ENCODE measurements at regions not wholly inside any gene's neighbourhood (a gene's known extent, or its start where the extent isn't known, plus 50 kb on each side); places are given as distances from the start of the nearest gene placed in this dataset.
"Not testable (repeated sequence)": the region's sequence is repeated elsewhere in the genome, so short reads cannot be mapped to it uniquely, and the experiment has no call there.

DNA sequence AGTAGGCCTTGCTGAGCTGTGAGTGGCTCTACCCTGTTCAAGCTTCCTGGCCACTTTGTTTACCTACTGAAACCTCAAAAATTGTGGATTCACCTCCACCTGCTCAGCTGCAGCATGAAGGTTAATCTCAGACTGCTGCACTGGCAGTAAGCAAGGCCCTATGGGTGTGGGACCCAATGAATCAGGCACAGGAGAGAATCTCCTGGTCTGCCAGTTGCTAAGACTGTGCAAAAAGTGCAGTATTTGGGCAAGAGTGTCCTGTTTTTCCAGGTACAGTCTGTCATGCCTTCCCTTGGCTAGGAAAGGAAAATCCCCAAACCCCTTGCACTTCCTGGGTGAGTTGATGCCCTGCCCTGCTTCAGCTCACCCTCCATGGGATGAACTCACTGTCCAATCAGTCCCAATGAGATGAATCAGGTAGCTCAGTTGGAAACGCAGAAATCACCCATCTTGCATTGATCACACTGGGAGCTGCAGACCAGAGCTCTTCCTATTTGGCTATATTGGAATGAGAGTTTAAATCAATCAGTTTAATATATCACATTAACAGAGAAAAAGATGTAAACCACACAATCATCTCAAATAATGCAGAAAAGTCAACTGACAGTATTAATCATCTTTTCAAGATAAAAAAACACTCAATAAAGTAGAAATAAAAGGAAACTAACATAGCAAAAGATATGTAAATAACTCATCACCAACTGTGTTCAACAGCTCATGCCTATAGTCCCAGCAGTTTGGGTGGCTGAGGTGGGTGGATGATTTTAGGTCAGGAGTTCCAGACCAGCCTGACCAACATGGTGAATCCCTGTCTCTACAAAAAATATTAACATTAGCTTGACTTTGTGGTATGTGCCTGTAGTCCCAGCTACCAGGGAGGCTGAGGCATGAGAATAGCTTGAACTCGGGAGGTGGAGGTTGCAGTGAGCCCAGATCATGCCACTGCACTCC, 1638.4 kb downstream of the SPATA31A7 start:
- in situ Hi-C loops (cut with HindIII; ENCODE audit: low pct_unique_long_range_greater_than_20kb, low sequenced_read_pairs); DNase-seq (ENCODE audit: low read depth in 1 of 2, low spot score in 1 of 2): not testable (repeated sequence)

DNA sequence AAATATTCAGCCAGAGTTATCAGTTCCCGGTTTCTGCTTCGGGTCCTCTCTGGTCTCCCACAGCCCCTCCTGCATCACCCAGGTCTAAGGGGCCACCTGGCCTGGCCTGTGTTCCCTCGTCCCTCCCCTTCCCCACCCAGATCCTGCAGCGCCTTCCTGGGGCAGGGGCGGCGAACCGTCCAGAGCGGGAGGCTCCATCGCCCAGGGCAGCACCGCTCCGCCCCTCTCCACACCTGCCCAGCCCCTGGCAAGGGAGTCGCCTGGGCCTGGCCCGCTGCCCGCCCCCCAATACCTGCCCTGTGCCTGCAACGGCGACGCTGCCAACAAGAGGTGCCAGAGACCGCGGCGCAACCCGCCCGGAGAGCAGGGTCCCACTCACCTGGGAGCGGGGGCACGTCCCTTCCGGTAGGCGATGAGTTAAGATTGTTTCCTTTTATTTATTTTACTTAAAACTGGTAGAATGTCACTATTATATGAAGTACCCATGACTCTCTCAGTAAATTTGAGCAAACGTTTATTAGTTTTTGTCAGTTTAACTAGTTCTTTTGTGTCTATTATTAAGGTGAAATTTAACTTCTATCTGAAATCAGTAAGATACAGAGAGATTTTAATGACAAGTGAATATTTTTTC, 1641.1 kb downstream of the SPATA31A7 start:
- peak in 1 of 2 experiments; percentile 2 for DNase-seq (ENCODE audit: low read depth in 1 of 2, low spot score in 1 of 2)
- in situ Hi-C loops (cut with HindIII; ENCODE audit: low pct_unique_long_range_greater_than_20kb, low sequenced_read_pairs), result not testable (repeated sequence)

DNA sequence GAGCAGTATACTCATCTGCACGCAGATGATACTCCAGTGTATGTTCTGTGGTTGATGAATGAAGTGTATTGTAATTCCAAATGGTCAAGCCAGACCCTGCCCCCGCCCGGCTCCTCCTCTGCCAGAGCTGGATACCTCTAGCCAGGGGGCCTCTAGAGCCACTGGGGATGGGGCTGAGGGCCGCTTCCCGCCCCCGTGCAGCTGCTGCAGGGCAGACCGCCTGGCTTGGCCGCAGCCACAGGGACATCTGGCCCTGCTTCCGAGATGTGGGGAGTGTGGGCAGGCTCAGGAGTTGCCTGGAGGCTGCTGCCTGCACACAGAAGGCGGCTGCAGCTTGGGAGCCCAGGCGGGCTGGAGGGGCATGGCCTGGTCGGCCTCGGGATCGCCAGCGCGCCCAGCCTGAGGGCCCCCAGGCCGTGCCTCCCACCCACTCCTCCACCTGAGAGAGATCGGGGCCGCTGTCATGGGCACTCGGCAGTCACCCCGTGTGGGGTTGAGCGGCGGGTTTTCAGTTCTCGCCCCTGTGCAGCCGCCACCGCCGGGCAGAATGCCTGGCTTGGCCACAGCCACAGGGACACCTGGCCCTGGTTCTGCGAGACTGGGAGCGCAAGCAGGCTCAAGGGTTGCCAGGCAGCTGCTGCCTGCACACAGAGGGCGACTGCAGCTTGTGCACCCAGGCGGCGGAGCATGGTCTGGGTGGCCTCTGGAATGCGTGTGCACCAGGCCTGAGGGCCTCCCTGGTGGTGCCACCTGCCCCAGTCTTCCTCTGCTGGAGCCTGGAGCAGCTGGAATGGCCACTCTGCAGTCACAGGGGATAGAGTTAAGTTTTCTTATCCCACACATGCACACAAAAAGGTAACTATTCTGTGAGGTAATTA, 1643.7 kb downstream of the SPATA31A7 start:
- in situ Hi-C loops (cut with HindIII; ENCODE audit: low pct_unique_long_range_greater_than_20kb, low sequenced_read_pairs); DNase-seq (ENCODE audit: low read depth in 1 of 2, low spot score in 1 of 2): not testable (repeated sequence)

DNA sequence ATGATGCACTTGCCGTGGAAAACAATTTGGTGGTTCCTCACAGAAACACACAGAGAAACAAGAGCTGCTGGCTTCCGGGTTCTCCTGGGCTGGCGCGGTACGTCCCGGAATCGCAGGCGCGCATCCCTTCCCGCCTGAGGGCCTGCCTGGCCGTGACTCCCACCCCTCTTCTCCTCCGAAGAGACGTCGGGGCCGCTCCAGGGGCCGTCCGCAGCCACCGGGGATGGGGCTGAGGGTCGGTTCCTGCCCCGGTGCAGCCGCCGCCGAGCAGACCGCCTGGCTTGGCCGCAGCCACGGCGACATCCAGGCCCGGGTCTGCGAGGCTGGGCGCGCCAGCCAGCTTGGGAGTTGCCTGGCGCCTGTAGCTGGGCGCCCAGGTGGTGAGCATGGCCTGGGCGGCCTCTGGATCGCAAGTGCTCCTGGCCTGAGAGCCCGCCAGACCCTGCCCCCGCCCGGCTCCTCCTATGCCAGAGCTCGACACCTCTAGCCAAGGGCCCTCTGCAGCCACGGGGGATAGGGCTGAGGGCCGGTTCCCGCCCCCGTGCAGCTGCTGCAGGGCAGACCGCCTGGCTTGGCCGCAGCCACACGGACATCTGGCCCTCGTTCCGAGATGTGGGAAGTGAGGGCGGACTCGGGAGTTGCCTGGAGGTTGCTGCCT, 1647.5 kb downstream of the SPATA31A7 start:
- in situ Hi-C loops (cut with HindIII; ENCODE audit: low pct_unique_long_range_greater_than_20kb, low sequenced_read_pairs), result not testable (repeated sequence)

DNA sequence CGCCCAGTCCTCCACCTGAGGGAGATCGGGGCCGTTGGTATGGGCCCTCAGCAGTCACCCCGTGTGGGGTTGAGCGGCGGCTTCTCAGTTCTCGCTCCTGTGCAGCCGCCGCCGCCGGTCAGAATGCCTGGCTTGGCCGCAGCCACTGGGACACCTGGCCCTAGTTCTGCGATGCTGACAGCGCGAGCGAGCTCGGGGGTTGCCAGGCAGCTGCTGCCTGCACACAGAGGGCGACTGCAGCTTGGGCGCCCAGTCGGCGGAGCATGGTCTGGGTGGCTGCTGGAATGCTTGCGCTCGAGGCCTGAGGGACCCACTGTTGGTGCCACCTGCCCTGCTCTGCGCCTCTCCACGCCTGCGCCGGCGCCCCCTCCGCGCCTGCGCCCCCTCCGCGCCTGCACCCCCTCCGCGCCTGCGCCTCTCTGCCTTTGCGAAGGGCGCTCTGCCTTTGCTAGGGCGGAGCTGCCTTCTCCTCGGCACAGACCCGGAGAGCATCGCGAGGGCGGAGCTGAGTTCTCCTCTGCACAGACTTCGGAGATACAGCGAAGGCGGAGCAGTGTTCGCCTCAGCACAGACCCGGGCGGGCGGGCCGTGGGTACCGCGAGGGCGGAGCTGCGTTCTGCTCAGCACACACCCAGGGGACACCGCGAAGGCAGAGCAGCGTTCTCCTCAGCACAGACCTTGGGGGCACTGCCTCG, 1648.3 kb downstream of the SPATA31A7 start:
- DNase-seq (ENCODE audit: low read depth in 1 of 2, low spot score in 1 of 2), result peak; percentile 51 to 95
- in situ Hi-C loops (cut with HindIII; ENCODE audit: low pct_unique_long_range_greater_than_20kb, low sequenced_read_pairs), result not testable (repeated sequence)

More for the DNA sequence above, 1647.5 kb downstream of the SPATA31A7 start:
- peak in 1 of 2 experiments; percentile 36 for DNase-seq (ENCODE audit: low read depth in 1 of 2, low spot score in 1 of 2)

DNA sequence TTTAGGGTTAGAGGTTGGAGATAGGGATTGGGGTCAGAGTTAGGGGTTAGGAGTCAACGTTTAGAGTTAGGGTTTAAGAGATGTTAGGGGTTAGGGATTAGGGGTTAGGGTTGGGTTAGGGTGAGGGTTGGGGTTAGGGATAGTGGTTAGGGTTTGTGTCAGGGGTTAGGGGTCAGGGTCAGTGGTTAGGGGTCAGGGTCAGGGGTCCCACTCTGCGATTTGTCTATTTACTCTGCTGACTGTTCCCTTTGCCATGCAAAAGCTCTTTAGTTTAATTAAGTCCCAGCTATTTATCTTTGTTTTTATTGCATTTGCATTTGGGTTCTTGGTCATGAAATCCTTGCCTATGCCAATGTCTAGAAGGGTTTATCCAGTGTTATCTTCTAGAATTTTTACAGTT, 1649.3 kb downstream of the SPATA31A7 start:
- DNase-seq (ENCODE audit: low read depth in 1 of 2, low spot score in 1 of 2); in situ Hi-C loops (cut with HindIII; ENCODE audit: low pct_unique_long_range_greater_than_20kb, low sequenced_read_pairs): not testable (repeated sequence)

DNA sequence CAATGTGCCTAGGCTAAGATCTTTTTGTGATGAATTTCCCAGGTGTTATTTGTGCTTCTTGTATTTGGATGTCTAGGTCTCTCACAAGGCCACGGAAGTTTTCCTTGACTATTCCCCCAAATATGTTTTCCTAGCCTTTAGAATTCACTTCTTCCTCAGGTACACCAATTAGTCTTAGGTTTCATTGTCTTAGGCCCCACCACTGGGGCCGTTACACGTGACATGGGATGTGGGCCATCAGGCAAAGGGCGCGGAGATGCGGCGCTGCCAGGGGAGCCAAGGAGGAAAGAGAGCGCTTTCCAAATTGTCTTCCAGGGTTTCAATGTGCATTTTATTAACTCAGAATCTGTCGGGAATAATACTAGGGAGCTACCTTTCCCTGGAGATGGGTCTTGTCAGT, 1653.3 kb downstream of the SPATA31A7 start:
- not testable (repeated sequence) for DNase-seq (ENCODE audit: low read depth in 1 of 2, low spot score in 1 of 2)

DNA sequence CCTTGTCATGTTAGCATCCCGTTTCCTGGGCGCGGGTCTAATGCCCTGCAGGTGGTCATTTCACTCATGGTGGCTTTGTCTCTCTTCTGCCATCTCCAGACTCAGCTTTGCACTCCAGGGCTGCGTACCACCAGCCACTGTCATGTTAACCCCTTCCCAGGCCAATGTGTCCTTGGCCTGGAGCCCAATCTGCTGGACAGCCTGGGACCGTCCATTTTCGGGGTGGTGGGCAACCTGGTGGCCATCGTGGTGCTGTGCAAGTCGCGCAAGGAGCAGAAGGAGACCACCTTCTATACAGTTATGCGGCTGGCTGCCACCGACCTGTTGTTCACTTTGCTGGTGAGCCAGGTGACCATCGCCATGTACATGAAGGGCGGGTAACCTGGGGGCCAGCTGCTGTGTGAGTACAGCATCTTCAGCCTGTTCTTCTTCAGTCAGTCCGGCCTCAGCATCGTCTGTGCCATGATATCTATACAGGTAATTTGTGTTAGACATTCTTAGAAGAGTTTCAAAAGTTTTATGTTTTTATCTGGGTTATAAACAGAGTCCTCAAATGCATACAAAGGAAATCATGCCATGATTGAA, 1654.0 kb downstream of the SPATA31A7 start:
- in situ Hi-C loops (cut with HindIII; ENCODE audit: low pct_unique_long_range_greater_than_20kb, low sequenced_read_pairs), result not testable (repeated sequence)

More for the DNA sequence above, 1653.3 kb downstream of the SPATA31A7 start:
- in situ Hi-C loops (cut with HindIII; ENCODE audit: low pct_unique_long_range_greater_than_20kb, low sequenced_read_pairs), result not testable (repeated sequence)

DNA sequence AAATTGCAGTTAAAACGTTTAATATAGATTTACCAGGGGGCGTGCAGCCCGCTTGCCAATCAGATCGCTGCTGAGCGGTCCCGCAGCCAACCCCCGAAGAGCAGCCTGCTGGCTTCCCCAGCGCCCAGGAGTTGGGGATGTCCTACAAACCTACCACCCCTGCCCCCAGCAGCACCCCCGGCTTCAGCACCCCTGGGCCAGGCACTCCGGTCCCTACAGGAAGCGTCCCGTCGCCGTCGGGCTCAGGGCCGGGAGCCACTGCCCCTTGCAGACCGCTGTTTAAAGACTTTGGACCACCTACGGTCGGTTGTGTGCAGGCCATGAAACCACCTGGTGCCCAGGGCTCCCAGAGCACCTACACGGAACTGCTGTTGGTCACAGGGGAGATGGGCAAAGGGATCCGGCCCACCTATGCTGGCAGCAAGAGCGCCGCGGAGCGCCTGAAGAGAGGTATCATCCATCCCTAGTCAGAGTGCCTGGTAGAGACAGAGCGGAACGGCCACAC, 1654.9 kb downstream of the SPATA31A7 start:
- DNase-seq (ENCODE audit: low read depth in 1 of 2, low spot score in 1 of 2); in situ Hi-C loops (cut with HindIII; ENCODE audit: low pct_unique_long_range_greater_than_20kb, low sequenced_read_pairs): not testable (repeated sequence)

More for the DNA sequence above, 1654.0 kb downstream of the SPATA31A7 start:
- not testable (repeated sequence) for DNase-seq (ENCODE audit: low read depth in 1 of 2, low spot score in 1 of 2)

DNA sequence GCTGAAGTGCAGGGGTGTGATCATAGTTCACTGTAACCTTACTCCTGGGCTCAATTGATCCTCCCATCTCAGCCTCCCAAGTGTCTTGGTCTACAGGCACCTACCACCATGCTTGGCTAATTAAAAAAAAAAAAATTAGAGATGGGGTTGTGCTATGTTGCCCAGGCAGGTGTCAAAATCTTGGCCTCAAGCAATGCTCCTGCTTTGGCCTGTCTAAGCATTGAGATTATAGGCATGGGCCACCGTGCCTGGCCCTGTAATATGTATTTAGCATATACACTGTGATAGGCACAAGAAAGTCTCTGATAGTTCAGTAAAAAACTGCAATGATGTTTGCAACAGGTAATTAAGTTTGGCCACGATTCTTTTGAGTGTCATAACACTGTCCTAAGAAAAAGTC, 1658.4 kb downstream of the SPATA31A7 start:
- DNase-seq (ENCODE audit: low read depth in 1 of 2, low spot score in 1 of 2); in situ Hi-C loops (cut with HindIII; ENCODE audit: low pct_unique_long_range_greater_than_20kb, low sequenced_read_pairs): not testable (repeated sequence)

DNA sequence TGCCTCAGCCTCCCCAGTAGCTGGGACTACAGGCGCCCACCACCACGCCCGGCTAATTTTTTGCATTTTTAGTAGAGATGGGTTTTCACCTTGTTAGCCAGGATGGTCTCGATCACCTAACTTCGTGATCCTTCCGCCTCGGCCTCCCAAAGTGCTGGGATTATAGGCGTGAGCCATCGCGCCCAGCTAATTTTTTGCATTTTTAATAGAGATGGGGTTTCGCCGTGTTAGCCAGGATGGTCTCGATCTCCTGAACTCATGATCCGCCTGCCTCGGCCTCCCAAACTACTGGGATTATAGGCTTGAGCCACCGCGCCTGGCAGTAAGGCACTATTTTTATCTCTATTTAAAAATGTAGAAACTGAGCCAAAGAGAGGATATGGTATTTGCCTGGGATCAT, 1660.2 kb downstream of the SPATA31A7 start:
- DNase-seq (ENCODE audit: low read depth in 1 of 2, low spot score in 1 of 2); in situ Hi-C loops (cut with HindIII; ENCODE audit: low pct_unique_long_range_greater_than_20kb, low sequenced_read_pairs): not testable (repeated sequence)

DNA sequence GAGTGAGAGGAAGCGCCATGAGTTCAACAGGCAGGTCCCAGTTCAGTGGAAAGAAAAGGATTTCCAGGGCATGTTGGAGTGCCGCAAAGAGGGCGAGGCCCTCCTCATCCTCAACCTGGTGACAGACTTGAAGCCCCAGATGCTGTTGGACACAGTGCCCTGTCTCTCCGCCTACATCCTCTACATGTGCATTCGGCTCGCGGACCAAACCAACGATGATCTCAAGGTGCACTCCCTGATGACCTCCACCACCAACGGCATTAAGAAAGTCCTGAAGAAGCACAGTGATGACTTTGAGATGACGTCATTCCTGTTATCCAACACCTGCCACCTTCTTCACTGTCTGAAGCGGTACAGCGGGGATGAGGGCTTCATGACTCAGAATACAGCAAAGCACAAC, 1667.4 kb downstream of the SPATA31A7 start:
- in situ Hi-C loops (cut with HindIII; ENCODE audit: low pct_unique_long_range_greater_than_20kb, low sequenced_read_pairs); DNase-seq (ENCODE audit: low read depth in 1 of 2, low spot score in 1 of 2): not testable (repeated sequence)

DNA sequence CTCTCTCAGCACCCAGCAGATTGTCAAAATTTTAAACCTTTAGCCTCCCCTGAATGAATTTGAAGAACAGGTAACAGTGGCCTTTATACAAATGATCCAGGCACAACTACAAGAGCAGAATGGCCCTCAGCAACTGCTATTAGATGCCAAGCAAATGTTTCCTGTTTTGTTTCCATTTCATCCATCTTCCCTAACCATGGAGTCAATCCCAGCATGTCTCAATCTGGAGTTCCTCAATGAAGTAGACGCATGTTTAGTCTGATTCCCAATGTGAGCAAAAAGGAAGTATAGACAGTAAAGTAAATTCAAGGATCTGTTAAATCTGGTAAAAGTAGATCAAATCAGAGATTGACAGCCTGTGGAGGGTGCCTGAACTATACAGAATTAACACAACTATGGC, 1668.4 kb downstream of the SPATA31A7 start:
- in situ Hi-C loops (cut with HindIII; ENCODE audit: low pct_unique_long_range_greater_than_20kb, low sequenced_read_pairs); DNase-seq (ENCODE audit: low read depth in 1 of 2, low spot score in 1 of 2): not testable (repeated sequence)

DNA sequence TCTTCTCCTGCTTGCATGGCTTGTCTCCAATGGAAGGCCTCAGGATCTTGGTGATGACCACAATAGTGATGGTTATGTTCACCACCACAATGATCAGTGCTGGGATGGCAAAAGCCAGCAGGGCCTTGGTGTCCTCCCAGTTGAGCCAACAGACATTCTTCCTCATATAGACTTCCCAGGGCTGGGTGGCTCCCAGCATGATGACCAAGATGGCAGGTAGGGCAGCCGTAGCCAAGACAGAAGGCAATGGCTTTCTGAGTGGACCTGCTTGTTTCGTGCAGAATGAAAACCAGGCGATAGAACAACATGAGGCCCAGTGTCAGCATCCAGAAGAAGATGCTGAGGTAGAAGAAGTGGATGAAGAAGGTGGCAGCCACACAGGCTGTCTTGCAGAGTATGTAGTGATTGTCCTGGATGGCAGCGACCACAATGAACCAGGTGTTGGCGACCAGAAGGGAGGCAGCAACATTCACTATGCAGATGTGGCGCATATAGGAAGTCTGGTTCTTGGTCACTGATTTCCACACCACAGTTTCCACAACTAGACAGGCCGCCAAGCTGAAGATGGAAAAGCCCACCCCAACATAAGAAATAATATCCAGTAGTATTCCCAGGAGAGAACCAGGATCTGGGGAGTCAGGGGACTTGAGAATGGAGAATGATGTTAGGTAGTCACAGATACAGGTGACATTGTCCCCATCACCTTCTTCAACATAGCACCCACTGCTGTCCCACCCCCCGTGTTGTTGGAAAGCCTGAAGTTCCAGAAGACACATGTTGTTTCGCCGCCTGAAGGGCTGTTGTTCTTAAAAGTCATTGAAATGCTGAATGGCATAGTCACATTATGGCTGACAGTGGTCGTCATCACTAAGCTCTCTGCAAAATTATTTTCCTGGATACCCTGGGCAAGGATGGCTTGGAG, 1671.4 kb downstream of the SPATA31A7 start:
- in situ Hi-C loops (cut with HindIII; ENCODE audit: low pct_unique_long_range_greater_than_20kb, low sequenced_read_pairs); DNase-seq (ENCODE audit: low read depth in 1 of 2, low spot score in 1 of 2): not testable (repeated sequence)

DNA sequence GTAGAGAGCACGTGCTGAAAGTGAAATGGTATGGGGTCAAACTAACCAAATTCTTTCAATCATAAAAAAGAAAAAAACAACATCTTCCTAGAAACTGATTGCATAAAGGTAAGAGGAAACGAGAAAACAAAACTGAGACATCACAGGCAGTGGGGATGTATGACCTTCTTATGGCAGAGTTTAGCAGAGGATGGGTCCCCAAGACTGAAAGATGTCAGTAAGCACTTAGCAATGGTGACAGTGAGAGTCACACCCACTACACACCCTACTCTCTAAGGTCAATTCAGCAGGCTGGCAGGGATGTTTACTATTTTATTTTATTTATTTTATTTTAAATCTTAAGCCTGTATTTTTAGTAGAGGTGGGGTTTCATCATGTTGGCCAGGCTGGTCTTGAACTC, 1672.3 kb downstream of the SPATA31A7 start:
- in situ Hi-C loops (cut with HindIII; ENCODE audit: low pct_unique_long_range_greater_than_20kb, low sequenced_read_pairs); DNase-seq (ENCODE audit: low read depth in 1 of 2, low spot score in 1 of 2): not testable (repeated sequence)
